ENCODE measurements at regions not wholly inside any gene's neighbourhood (a gene's known extent, or its start where the extent isn't known, plus 50 kb on each side); places are given as distances from the start of the nearest gene placed in this dataset.

DNA sequence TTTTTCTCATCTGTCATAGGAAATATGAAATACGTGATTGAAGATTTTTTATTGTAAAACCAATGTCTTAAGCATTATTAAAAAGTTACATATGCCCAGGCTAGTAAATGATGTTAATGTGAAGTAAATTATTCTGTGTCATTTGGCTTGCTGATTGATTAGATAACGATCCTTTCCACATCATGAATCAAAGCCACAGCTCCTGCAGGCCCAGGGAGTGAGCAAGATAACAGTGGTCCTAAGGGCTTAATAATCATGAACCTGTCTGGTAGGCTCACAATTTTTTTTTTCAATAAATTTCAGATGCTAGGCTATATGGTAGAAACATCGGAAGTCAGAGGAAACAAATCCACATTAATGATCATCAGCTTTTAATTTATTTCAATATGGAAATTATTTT is 269.0 kb upstream of the SLC10A2 start:
- no peak overlapping the region for H3K27ac ChIP-seq
- 67% methylated on average over 3 of the region's 3 CpGs for WGBS (ENCODE audit: insufficient coverage, low coverage, low lambda C conversion rate, missing lambda C conversion rate)
- intact Hi-C loops (cut with DNase I) = no loop called here

GRCh38 chr13:103331924-103332323 is 265.7 kb upstream of the SLC10A2 start:
- Histone ChIP-seq H3K4me3 (no peak overlapping the region), H3K36me3 (no peaks in the 10 kb centered on the region), H3K27ac (no peak overlapping the region), H3K9me3 (no peaks in the 10 kb centered on the region), H3K4me1 (no peaks in the 10 kb centered on the region), H3K27me3 (no peaks in the 10 kb centered on the region)
- ATAC-seq (no peak), DNase-seq (no peak)
- no peak for TF ChIP-seq POLR2A (IDR thresholded peaks at IDR 0.05)
- TF ChIP-seq, protein P1, sequence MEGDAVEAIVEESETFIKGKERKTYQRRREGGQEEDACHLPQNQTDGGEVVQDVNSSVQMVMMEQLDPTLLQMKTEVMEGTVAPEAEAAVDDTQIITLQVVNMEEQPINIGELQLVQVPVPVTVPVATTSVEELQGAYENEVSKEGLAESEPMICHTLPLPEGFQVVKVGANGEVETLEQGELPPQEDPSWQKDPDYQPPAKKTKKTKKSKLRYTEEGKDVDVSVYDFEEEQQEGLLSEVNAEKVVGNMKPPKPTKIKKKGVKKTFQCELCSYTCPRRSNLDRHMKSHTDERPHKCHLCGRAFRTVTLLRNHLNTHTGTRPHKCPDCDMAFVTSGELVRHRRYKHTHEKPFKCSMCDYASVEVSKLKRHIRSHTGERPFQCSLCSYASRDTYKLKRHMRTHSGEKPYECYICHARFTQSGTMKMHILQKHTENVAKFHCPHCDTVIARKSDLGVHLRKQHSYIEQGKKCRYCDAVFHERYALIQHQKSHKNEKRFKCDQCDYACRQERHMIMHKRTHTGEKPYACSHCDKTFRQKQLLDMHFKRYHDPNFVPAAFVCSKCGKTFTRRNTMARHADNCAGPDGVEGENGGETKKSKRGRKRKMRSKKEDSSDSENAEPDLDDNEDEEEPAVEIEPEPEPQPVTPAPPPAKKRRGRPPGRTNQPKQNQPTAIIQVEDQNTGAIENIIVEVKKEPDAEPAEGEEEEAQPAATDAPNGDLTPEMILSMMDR (IDR thresholded peaks at IDR 0.05) = no peak
- intact Hi-C loops (cut with DNase I) = no loop called here
- WGBS (ENCODE audit: insufficient coverage, low coverage, low lambda C conversion rate, missing lambda C conversion rate) = 45% methylated on average over 4 of the region's 4 CpGs

More for the DNA sequence above, 269.0 kb upstream of the SLC10A2 start:
- H3K27me3 ChIP-seq = no peaks in the 10 kb centered on the region
- no peaks in the 10 kb centered on the region for H3K9me3 ChIP-seq
- no peaks in the 10 kb centered on the region for H3K4me1 ChIP-seq
- DNase-seq (no peak), ATAC-seq (no peak)
- TF ChIP-seq POLR2A (IDR thresholded peaks at IDR 0.05) = no peak
- TF ChIP-seq, protein P1 (IDR thresholded peaks at IDR 0.05) = no peak
- H3K4me3 ChIP-seq = no peak overlapping the region
- H3K36me3 ChIP-seq = no peaks in the 10 kb centered on the region

DNA sequence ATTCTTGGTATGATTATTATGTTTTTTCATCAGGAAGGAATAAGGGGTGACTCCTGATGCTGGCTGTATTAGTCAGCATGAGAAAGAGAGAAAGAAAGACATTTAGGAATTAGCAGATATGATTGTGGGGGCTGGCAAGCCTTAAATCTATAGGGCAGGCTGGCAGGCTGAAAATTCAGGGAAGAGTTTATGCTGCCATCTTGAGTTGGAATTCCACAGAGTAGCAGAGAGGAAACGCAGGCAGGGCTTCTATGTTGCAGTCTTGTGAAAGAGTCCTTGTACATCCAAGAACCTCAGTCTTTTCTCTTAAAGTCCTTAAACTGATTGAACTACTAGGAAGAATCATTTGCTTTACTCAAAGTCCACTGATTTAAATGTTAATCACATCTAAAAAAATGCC is 262.7 kb upstream of the SLC10A2 start:
- no peaks in the 10 kb centered on the region for H3K27me3 ChIP-seq
- H3K9me3 ChIP-seq = no peaks in the 10 kb centered on the region
- intact Hi-C loops (cut with DNase I) = no loop called here
- no peak overlapping the region for H3K27ac ChIP-seq
- H3K4me3 ChIP-seq = no peak overlapping the region
- H3K36me3 ChIP-seq = no peaks in the 10 kb centered on the region
- ATAC-seq (no peak), DNase-seq (no peak)
- 50% methylated on average over 1 of the region's 1 CpG for whole genome bisulfite sequencing (ENCODE audit: insufficient coverage, low coverage, low lambda C conversion rate, missing lambda C conversion rate)
- no peak for TF ChIP-seq POLR2A (IDR thresholded peaks at IDR 0.05)
- TF ChIP-seq, protein P1 (IDR thresholded peaks at IDR 0.05) = no peak
- H3K4me1 ChIP-seq = no peaks in the 10 kb centered on the region

DNA sequence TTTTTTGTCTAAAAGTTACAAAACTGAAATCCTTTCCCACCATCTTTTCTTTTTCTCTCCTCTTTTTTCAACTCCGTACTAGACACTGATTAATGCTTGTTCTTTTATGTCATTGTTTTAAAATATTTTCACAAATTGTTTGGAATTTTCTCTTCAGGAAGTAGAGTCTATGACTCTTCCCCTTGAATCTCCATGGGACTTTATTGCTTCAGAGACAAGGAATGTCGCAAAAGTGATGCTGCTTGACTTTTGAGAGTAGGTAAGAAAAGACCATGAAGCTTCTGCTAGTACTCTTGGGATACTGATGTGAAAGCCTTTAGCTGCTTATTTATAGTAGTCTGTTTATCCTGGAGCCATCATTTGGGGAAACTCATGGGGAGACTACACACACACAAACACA is 260.1 kb upstream of the SLC10A2 start:
- H3K27ac ChIP-seq = no peak overlapping the region
- WGBS (ENCODE audit: insufficient coverage, low coverage, low lambda C conversion rate, missing lambda C conversion rate) = 51% methylated on average over 2 of the region's 2 CpGs
- ATAC-seq (no peak), DNase-seq (no peak)
- H3K36me3 ChIP-seq = no peaks in the 10 kb centered on the region
- no peaks in the 10 kb centered on the region for H3K27me3 ChIP-seq
- H3K4me1 ChIP-seq = no peaks in the 10 kb centered on the region
- no peak overlapping the region for H3K4me3 ChIP-seq
- intact Hi-C loops (cut with DNase I) = no loop called here
- H3K9me3 ChIP-seq = no peaks in the 10 kb centered on the region
- TF ChIP-seq, protein P1 (IDR thresholded peaks at IDR 0.05) = no peak
- no peak for TF ChIP-seq POLR2A (IDR thresholded peaks at IDR 0.05)

- 55% methylated on average over 2 of the region's 2 CpGs for WGBS (ENCODE audit: insufficient coverage, low coverage, low lambda C conversion rate, missing lambda C conversion rate)
- no peak overlapping the region for H3K4me3 ChIP-seq
Measured at GRCh38 chr13:103325672-103326071, 259.5 kb upstream of the SLC10A2 start.

More at GRCh38 chr13:103325672-103326071, 259.5 kb upstream of the SLC10A2 start:
- DNase-seq (no peak), ATAC-seq (no peak)
- no peak for TF ChIP-seq POLR2A (IDR thresholded peaks at IDR 0.05)
- TF ChIP-seq, protein P1 (IDR thresholded peaks at IDR 0.05) = no peak
- Histone ChIP-seq H3K36me3 (no peaks in the 10 kb centered on the region), H3K9me3 (no peaks in the 10 kb centered on the region), H3K27me3 (no peaks in the 10 kb centered on the region), H3K4me1 (no peaks in the 10 kb centered on the region), H3K27ac (no peak overlapping the region)
- intact Hi-C loops (cut with DNase I) = no loop called here

Data from right lobe of liver (tissue), 6 donors.